Muscle of arm (tissue), 1 donor: ENCODE measurements at regions not wholly inside any gene's neighbourhood (a gene's known extent, or its start where the extent isn't known, plus 50 kb on each side); places are given as distances from the start of the nearest gene placed in this dataset.
"Not testable (repeated sequence)": the region's sequence is repeated elsewhere in the genome, so short reads cannot be mapped to it uniquely, and the experiment has no call there.

ENCODE experiments used
- DNase-seq: peaks from one replicate; pipeline ENCODE4 v3.0.0-alpha.2; 2013

- DNase-seq, result no peak
These were observed 154.1 kb upstream of the HDAC4 start for GRCh38 chr2:239554766-239555570.

- no peak for DNase-seq
These were observed 152.7 kb upstream of the HDAC4 start for GRCh38 chr2:239553376-239554000.

GRCh38 chr2:239552213-239552926, 151.6 kb upstream of the HDAC4 start:
- DNase-seq, result no peak

GRCh38 chr2:239551206-239551605, 150.4 kb upstream of the HDAC4 start:
- DNase-seq, result no peak

- DNase-seq, result no peak
These were observed 149.5 kb upstream of the HDAC4 start for GRCh38 chr2:239550357-239550756.

GRCh38 chr2:239549711-239550255, 149.0 kb upstream of the HDAC4 start:
- DNase-seq, result no peak

- DNase-seq, result no peak
These were observed 148.3 kb upstream of the HDAC4 start for GRCh38 chr2:239548965-239549595.

GRCh38 chr2:239548451-239548871, 147.6 kb upstream of the HDAC4 start:
- no peak for DNase-seq

- DNase-seq, result not testable (repeated sequence)
These were observed 146.3 kb upstream of the HDAC4 start for GRCh38 chr2:239547140-239547539.

- no peak for DNase-seq
These were observed 145.7 kb upstream of the HDAC4 start for GRCh38 chr2:239546541-239546940.

GRCh38 chr2:239545741-239546392, 145.0 kb upstream of the HDAC4 start:
- no peak for DNase-seq

- DNase-seq, result no peak
These were observed 144.2 kb upstream of the HDAC4 start for GRCh38 chr2:239544918-239545465.

- DNase-seq, result peak; percentile 80
These were observed 143.5 kb upstream of the HDAC4 start for GRCh38 chr2:239544143-239544917.

- DNase-seq, result no peak
These were observed 142.9 kb upstream of the HDAC4 start for GRCh38 chr2:239543702-239544101.

- no peak for DNase-seq
These were observed 139.4 kb upstream of the HDAC4 start for GRCh38 chr2:239540174-239540573.

- no peak for DNase-seq
These were observed 138.9 kb upstream of the HDAC4 start for GRCh38 chr2:239539776-239540100.

GRCh38 chr2:239539083-239539775, 138.4 kb upstream of the HDAC4 start:
- DNase-seq, result no peak

- no peak for DNase-seq
These were observed 137.7 kb upstream of the HDAC4 start for GRCh38 chr2:239538357-239539052.
